Smooth muscle cell (in vitro differentiated cells): ENCODE measurements at regions not wholly inside any gene's neighbourhood (a gene's known extent, or its start where the extent isn't known, plus 50 kb on each side); places are given as distances from the start of the nearest gene placed in this dataset.
A peak's percentile ranks its signal among the peaks of the same experiment; 100 is the strongest.

Source experiments
- DNase-seq: peaks from one replicate; lab custom pipeline; 2025; ENCODE audit not compliant: unreplicated experiment; lab: John Stamatoyannopoulos, UW
- H2AFZ ChIP-seq: fragments of 200-600 bp; sonication (generic); 2 replicates; pipeline ENCODE4 v1.6.0; 2016; ENCODE audit warnings: antibody characterized with exemption, low read depth, mild to moderate bottlenecking
- H3F3A ChIP-seq: fragments of 200-600 bp; sonication (generic); 2 replicates; pipeline ENCODE4 v1.6.0; 2017; ENCODE audit warnings: antibody characterized with exemption, low read depth
- H3K27ac ChIP-seq: fragments of 200-600 bp; sonication (generic); 2 replicates; pipeline ENCODE4 v1.5.1; 2016; ENCODE audit warnings: low read depth, mild to moderate bottlenecking
- H3K27me3 ChIP-seq: fragments of 200-600 bp; sonication (generic); 2 replicates; pipeline ENCODE4 v1.6.1; 2016; ENCODE audit warnings: low read depth, mild to moderate bottlenecking
- H3K36me3 ChIP-seq: fragments of 200-600 bp; sonication (generic); 2 replicates; pipeline ENCODE4 v1.5.1; 2016; ENCODE audit warnings: low read depth
- H3K4me1 ChIP-seq: fragments of 200-600 bp; sonication (generic); 2 replicates; pipeline ENCODE4 v1.5.1; 2016; ENCODE audit warnings: low read depth
- H3K4me2 ChIP-seq: fragments of 200-600 bp; sonication (generic); 2 replicates; pipeline ENCODE4 v1.6.0; 2016; ENCODE audit warnings: mild to moderate bottlenecking
- H3K4me3 ChIP-seq: fragments of 200-600 bp; sonication (generic); 2 replicates; pipeline ENCODE4 v1.5.1; 2016; ENCODE audit warnings: mild to moderate bottlenecking
- H3K79me2 ChIP-seq: fragments of 200-600 bp; sonication (generic); 2 replicates; pipeline ENCODE4 v1.6.0; 2016; ENCODE audit warnings: low read depth, mild to moderate bottlenecking
- H3K9ac ChIP-seq: fragments of 200-600 bp; sonication (generic); 2 replicates; pipeline ENCODE4 v1.6.0; 2016; ENCODE audit warnings: low read depth
- H3K9me3 ChIP-seq: fragments of 200-600 bp; sonication (generic); replicated peaks from 2 replicates; pipeline ENCODE4 v1.5.1; 2016; ENCODE audit warnings: low read depth
- H4K20me1 ChIP-seq: fragments of 200-600 bp; sonication (generic); 2 replicates; pipeline ENCODE4 v1.6.0; 2016; ENCODE audit warnings: low read depth
- WGBS: methylation state at CpG from one replicate; pipeline ENCODE4 v1.1.7; 2016; ENCODE audit warnings: low lambda C conversion rate; 5-methylcytosine and 5-hydroxymethylcytosine counted together
- TF ChIP-seq, protein P1 (sequence below): fragments of 200-600 bp; sonication (generic); IDR thresholded peaks from 2 replicates; pipeline ENCODE4 v1.5.1; 2017; ENCODE audit warnings: borderline replicate concordance, mild to moderate bottlenecking, antibody characterized with exemption; ENCODE audit not compliant: insufficient read depth, poor library complexity, severe bottlenecking

DNA sequence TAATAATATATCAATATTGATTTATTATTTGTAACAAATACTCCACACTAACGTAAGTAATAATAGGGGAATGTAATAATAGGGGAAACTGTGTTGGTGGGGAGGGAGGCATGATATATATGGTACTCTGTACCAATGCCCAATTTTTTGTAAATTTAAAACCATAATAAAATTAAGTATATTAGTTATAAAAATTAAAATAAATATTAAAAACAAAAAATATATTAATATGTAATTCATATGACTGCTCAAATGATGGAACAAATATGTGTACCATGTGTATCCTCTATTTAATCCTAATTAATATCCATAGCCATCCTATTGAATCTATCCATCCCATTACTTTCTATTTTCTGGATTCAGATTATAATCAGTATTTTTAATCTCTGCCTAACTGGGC is 578.0 kb downstream of the KCNA4 start:
- H3K4me1 ChIP-seq = no peaks in the 10 kb centered on the region
- H3K4me3 ChIP-seq = no peak overlapping the region
- no peak overlapping the region for H3K4me2 ChIP-seq
- no peaks in the 10 kb centered on the region for H3K79me2 ChIP-seq
- no peaks in the 10 kb centered on the region for H3K27me3 ChIP-seq
- H3K9me3 ChIP-seq = no peaks in the 10 kb centered on the region
- H2AFZ ChIP-seq = no peak overlapping the region
- 95% methylated on average over 1 of the region's 1 CpG for WGBS
- no peak overlapping the region for H3K9ac ChIP-seq
- no peak for DNase-seq
- H3F3A ChIP-seq = no peaks in the 10 kb centered on the region
- no peak overlapping the region for H3K27ac ChIP-seq
- TF ChIP-seq, protein P1, sequence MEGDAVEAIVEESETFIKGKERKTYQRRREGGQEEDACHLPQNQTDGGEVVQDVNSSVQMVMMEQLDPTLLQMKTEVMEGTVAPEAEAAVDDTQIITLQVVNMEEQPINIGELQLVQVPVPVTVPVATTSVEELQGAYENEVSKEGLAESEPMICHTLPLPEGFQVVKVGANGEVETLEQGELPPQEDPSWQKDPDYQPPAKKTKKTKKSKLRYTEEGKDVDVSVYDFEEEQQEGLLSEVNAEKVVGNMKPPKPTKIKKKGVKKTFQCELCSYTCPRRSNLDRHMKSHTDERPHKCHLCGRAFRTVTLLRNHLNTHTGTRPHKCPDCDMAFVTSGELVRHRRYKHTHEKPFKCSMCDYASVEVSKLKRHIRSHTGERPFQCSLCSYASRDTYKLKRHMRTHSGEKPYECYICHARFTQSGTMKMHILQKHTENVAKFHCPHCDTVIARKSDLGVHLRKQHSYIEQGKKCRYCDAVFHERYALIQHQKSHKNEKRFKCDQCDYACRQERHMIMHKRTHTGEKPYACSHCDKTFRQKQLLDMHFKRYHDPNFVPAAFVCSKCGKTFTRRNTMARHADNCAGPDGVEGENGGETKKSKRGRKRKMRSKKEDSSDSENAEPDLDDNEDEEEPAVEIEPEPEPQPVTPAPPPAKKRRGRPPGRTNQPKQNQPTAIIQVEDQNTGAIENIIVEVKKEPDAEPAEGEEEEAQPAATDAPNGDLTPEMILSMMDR = no peak
- no peaks in the 10 kb centered on the region for H4K20me1 ChIP-seq
- no peaks in the 10 kb centered on the region for H3K36me3 ChIP-seq

DNA sequence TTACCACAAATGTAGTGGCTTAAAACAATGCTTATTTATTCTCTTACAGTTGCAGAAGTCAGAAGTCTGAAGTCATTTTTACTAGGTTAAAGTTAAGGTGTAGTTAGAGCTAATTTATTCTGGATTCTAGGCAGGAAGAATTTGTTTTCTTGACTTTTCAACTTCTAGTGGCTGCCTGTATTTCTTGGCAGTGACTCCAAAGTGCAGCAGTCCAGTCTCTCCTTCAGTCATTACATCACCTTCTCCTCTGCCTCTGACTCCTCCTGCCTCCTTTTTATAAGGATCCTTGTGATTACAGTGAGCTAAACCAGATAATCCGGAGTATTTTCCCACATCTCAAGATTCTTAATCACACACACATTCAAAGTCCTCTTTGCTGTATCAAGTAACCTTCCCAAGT is 581.4 kb downstream of the KCNA4 start:
- no peak for DNase-seq
- H3K9ac ChIP-seq = no peak overlapping the region
- no peak overlapping the region for H3K4me2 ChIP-seq
- H3K4me1 ChIP-seq = no peaks in the 10 kb centered on the region
- H3K79me2 ChIP-seq = no peaks in the 10 kb centered on the region
- no peak overlapping the region for H3K27ac ChIP-seq
- H3K36me3 ChIP-seq = no peaks in the 10 kb centered on the region
- H4K20me1 ChIP-seq = no peaks in the 10 kb centered on the region
- no peaks in the 10 kb centered on the region for H3K27me3 ChIP-seq
- peak overlapping the region; percentile 28 for H2AFZ ChIP-seq
- WGBS = 48% methylated on average over 1 of the region's 1 CpG
- no peaks in the 10 kb centered on the region for H3K9me3 ChIP-seq
- TF ChIP-seq, protein P1 = no peak
- no peaks in the 10 kb centered on the region for H3F3A ChIP-seq
- no peak overlapping the region for H3K4me3 ChIP-seq

DNA sequence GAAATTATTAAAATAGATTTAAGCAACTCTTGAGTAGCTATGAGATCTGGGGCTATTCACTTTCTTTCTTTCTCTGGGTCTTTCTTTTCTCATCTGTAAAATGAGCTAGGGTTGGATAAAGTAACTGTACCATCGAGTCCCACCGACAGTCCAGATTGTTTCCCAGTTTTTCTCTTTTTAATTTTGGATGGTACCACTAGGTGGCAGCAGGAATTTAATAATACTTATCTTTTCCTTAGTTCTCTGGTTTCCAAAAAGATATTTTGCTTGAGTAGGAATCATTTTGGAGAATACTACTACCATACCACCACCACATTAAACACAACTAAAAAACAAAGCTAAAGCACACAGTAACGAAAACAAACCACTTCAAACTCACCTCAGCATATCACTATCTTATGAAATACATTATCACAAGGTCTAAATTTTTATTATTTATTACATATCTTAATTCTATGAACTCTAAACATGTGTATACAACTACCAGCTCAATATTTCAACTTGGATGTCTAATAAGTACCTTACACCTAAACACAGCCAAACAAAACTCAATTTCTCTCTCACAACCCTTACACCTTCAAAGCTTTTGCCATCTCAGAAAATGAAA is 584.0 kb downstream of the KCNA4 start:
- H4K20me1 ChIP-seq = no peaks in the 10 kb centered on the region
- 53% methylated on average over 3 of the region's 3 CpGs for WGBS
- no peaks in the 10 kb centered on the region for H3K36me3 ChIP-seq
- H3F3A ChIP-seq = no peaks in the 10 kb centered on the region
- H3K9ac ChIP-seq = no peak overlapping the region
- H3K9me3 ChIP-seq = no peaks in the 10 kb centered on the region
- no peak overlapping the region for H3K4me3 ChIP-seq
- no peak overlapping the region for H3K4me2 ChIP-seq
- no peak for DNase-seq
- H3K27me3 ChIP-seq = no peaks in the 10 kb centered on the region
- TF ChIP-seq, protein P1 = peak; percentile 66
- H3K79me2 ChIP-seq = no peaks in the 10 kb centered on the region
- no peaks in the 10 kb centered on the region for H3K4me1 ChIP-seq
- no peak overlapping the region for H2AFZ ChIP-seq
- no peak overlapping the region for H3K27ac ChIP-seq

DNA sequence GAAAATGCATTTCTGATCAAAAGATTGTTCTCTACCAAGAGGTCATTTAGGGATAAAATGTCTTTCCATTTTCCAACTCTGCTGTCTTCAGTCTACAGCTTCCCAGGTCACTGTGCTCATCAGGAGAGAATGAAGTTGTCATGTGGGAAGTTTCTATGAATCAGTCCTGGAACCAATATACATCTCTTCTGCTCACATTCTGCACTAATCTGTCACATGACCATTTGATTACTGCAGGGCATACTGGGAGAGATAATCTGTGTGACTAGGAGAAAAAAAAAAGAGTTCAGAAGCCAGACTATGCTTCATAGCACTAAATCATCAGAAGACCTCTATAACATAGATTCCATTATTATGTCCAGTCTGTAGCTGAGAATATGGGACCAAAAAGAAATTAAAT is 611.5 kb downstream of the KCNA4 start:
- Histone ChIP-seq H3K4me3 (no peak overlapping the region), H3K79me2 (no peaks in the 10 kb centered on the region), H2AFZ (no peak overlapping the region), H3K27me3 (no peaks in the 10 kb centered on the region), H3K4me1 (no peaks in the 10 kb centered on the region), H3K4me2 (no peak overlapping the region), H3K9ac (no peak overlapping the region), H4K20me1 (no peaks in the 10 kb centered on the region), H3K9me3 (no peaks in the 10 kb centered on the region), H3K36me3 (no peaks in the 10 kb centered on the region), H3K27ac (no peak overlapping the region), H3F3A (no peaks in the 10 kb centered on the region)
- TF ChIP-seq, protein P1 = no peak
- no peak for DNase-seq
